Astrocyte of the cerebellum (primary cell): ENCODE measurements at regions not wholly inside any gene's neighbourhood (a gene's known extent, or its start where the extent isn't known, plus 50 kb on each side); places are given as distances from the start of the nearest gene placed in this dataset.

Experiments
- DNase-seq: peaks from one replicate; pipeline ENCODE4 v3.0.0-alpha.2; 2011; ENCODE audit warnings: low read depth
- H3K4me3 ChIP-seq: 2 replicates; pipeline ENCODE4 v1.5.1; 2011; ENCODE audit warnings: mild to moderate bottlenecking, low read depth, low read length, moderate library complexity
- in situ Hi-C: cut with HindIII; loops from 2 replicates; pipeline ENCODE4 v1.10.0; 2017; ENCODE audit warnings: low sequenced_read_pairs
- TF ChIP-seq, protein P1 (sequence below): IDR thresholded peaks from 2 replicates; pipeline ENCODE4 v1.5.1; 2012; ENCODE audit warnings: low read length, low read depth, moderate library complexity, mild to moderate bottlenecking; ENCODE audit errors: missing control alignments

DNA sequence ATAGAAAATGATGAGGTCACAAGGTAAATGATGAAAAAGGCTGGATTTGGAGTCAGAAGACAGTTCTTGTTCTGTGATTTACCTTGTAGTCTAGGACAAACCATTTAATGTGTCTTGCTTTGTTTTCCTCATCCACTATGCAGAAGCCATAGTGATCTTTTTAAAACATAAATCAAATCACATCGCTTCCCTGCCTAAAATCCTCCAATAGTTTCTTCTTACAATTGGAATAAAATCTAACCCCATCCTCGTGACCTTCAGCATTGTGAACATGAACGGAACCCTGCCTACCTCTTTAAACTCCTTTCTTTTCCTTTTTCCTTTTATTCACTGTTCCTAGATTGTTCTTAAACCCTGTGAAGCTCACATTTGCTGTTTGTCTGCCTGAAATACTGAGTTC lies 204.9 kb upstream of the SAMSN1 start:
- no peak overlapping the region for H3K4me3 ChIP-seq
- TF ChIP-seq, protein P1, sequence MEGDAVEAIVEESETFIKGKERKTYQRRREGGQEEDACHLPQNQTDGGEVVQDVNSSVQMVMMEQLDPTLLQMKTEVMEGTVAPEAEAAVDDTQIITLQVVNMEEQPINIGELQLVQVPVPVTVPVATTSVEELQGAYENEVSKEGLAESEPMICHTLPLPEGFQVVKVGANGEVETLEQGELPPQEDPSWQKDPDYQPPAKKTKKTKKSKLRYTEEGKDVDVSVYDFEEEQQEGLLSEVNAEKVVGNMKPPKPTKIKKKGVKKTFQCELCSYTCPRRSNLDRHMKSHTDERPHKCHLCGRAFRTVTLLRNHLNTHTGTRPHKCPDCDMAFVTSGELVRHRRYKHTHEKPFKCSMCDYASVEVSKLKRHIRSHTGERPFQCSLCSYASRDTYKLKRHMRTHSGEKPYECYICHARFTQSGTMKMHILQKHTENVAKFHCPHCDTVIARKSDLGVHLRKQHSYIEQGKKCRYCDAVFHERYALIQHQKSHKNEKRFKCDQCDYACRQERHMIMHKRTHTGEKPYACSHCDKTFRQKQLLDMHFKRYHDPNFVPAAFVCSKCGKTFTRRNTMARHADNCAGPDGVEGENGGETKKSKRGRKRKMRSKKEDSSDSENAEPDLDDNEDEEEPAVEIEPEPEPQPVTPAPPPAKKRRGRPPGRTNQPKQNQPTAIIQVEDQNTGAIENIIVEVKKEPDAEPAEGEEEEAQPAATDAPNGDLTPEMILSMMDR: no peak
- no peak for DNase-seq
- in situ Hi-C loops: no loop called here

DNA sequence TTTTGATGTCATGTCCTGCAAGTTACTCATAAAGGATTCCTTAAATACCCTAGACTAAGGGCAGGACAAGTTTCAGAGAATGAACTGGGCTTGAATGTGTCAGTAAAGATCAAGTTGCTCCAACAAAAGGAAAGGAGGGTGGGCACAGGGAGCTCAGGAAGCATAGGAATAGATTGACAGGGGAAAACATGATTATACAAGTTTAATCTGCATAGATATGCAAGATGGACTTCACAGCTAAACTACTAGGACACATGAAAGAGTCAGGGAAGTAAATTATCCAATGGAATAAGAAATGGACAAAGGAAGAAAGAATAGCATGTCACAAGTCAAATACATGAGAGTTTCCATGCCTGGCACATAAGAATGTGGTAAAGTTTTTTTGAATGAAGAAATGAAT lies 203.9 kb upstream of the SAMSN1 start:
- in situ Hi-C loops: no loop called here
- TF ChIP-seq, protein P1: no peak
- no peak for DNase-seq

DNA sequence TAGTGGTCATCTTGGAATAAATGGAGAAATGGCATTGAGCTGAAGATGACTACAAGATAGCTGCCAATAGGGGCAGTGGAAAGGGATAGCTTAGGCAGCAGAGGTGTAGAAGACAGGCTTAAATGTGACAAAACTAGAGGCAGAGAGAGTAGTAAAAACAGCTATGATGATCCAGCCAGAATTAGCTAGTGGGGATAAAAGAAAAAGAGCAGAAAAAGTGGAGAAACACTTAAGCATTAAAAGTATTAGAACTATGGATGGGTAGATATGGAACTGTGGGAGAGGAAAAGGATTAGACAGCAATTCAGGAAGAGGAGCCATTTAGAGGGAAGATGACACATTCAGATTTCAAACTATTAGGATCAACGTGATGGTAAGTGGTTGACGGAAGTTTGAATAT lies 202.5 kb upstream of the SAMSN1 start:
- in situ Hi-C loops: no loop called here
- DNase-seq: no peak
- TF ChIP-seq, protein P1: no peak
- no peak overlapping the region for H3K4me3 ChIP-seq

More for the DNA sequence above, 203.9 kb upstream of the SAMSN1 start:
- H3K4me3 ChIP-seq: no peak overlapping the region

DNA sequence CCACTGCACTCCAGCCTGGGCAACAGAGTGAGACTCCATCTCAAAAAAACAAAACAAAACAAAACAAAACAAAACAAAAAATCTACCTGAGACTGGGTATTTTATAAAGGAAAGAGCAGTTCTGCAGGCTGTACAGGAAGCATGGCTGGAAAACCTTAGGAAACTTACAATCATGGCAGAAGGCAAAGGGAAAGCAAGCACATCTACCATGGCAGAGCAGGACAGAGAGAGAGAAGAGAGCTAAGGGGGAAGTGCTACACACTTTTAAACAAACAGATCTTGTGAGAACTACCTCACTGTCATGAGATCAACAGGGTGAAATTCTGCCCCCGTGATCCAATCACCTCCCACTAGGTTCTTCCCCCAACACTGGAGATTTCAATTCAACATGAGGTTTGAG lies 198.3 kb upstream of the SAMSN1 start:
- in situ Hi-C loops: no loop called here
- TF ChIP-seq, protein P1: no peak
- DNase-seq: no peak
- H3K4me3 ChIP-seq: no peak overlapping the region

DNA sequence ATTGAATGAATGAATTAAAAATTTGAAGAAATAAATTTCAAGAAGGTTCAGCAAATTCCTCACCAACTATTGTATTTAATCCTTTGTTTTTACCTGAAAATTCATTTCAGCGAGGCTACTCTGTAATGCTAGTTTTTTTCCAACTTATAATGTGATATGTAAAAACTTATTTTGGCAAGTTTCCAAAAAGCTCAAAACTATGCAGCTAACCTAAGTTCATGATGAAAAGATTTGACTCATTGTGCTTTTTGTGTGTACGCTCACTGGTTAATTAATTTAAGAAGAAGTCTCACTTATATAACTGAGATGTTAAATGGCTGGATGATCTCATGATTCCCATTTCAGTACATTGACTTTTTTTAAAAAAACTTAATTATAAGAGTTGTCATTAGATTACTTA lies 196.0 kb upstream of the SAMSN1 start:
- no peak for DNase-seq
- in situ Hi-C loops: no loop called here
- no peak overlapping the region for H3K4me3 ChIP-seq
- TF ChIP-seq, protein P1: no peak

DNA sequence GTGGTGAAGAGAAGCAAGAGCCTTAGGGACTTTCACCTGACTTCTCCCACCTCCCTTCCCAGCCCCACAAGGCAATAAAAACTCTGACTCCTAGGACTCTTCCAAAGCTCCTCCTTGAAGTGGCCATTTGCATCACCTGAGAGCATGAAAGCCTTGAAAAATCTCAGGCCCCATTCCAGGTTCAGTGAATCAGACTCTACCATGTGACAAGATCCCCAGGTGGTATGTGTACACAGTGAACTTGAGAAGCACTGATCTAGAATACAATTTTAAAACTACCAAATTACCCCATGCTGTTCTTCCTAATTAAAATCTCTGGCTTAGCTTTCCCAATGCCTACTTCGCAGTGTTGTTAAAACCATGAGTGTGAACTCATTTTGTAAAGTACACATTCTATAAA lies 195.1 kb upstream of the SAMSN1 start:
- in situ Hi-C loops: no loop called here
- TF ChIP-seq, protein P1: no peak
- no peak for DNase-seq
- H3K4me3 ChIP-seq: no peak overlapping the region

DNA sequence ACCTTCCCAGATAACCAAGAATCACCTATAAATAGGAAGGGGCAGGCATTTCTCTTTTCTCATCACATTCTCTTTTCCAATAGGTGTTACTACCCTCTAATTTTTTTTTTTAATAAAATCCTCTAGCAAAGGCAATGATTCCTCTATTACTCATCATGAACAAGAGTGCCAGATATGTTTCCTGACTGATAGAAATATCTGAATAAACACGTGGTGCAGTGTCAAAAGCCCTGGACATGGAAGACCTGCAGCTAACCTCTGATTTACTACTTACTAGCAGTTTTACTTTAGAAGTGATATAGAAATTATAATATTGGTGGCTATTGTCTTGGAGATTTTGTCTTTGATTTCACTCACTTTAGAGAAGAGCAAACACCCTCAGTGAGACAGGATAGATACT lies 194.6 kb upstream of the SAMSN1 start:
- TF ChIP-seq, protein P1: no peak
- no peak for DNase-seq
- H3K4me3 ChIP-seq: no peak overlapping the region
- in situ Hi-C loops: no loop called here
